Left lung (tissue), 4 donors: ENCODE measurements at regions not wholly inside any gene's neighbourhood (a gene's known extent, or its start where the extent isn't known, plus 50 kb on each side); places are given as distances from the start of the nearest gene placed in this dataset.

Source experiments
- ATAC-seq: fragments of 200-7000 bp; cut with Tn5 transposase; one replicate; pipeline ENCODE4 v1.9.1; 2020; ENCODE audit warnings: moderate library complexity
- DNase-seq, 4 donors: peaks; one replicate each; pipeline ENCODE4 v3.0.0-alpha.2; 2013 to 2020
- H3K27ac ChIP-seq, 2 donors: fragments of 200-600 bp; sonication (generic) in 1 of 2; one replicate each; pipeline versions ENCODE4 v1.5.0 to v1.8.0; 2020 to 2021
- H3K27me3 ChIP-seq, 2 donors: fragments of 200-600 bp; sonication (generic) in 1 of 2; one replicate each; pipeline versions ENCODE4 v1.5.0 to v1.8.0; 2020 to 2021
- H3K36me3 ChIP-seq, 2 donors: fragments of 200-600 bp; sonication (generic) in 1 of 2; one replicate each; pipeline versions ENCODE4 v1.5.0 to v1.8.0; 2020 to 2021
- H3K4me1 ChIP-seq, 2 donors: fragments of 200-600 bp; one replicate each; pipeline ENCODE4 v1.8.0; 2021
- H3K4me3 ChIP-seq, 2 donors: fragments of 200-600 bp; sonication (generic) in 1 of 2; one replicate each; pipeline versions ENCODE4 v1.5.0 to v1.8.0; 2020 to 2021; ENCODE audit warnings: mild to moderate bottlenecking in 1 of 2
- H3K9me3 ChIP-seq, 2 donors: fragments of 200-600 bp; sonication (generic) in 1 of 2; one replicate each; pipeline versions ENCODE4 v1.5.0 to v1.8.0; 2020 to 2021
- intact Hi-C, 2 donors: fragments of 100-400 bp; cut with DNase I; formaldehyde crosslinking; loops; one replicate each; pipeline versions ENCODE4 v1.11.2 to v1.14.2; 2022
- TF ChIP-seq, protein P1 (sequence below), 2 donors: fragments of 200-600 bp; sonication (generic) in 1 of 2; IDR thresholded peaks; one replicate each; pipeline versions ENCODE4 v1.5.0 to v1.8.0; 2021; ENCODE audit warnings: antibody characterized with exemption in 2 of 2
- donor health status: DM: no; HTN: yes; CAD: no.
- donor health status: DM: no; HTN: no; CAD: no.

DNA sequence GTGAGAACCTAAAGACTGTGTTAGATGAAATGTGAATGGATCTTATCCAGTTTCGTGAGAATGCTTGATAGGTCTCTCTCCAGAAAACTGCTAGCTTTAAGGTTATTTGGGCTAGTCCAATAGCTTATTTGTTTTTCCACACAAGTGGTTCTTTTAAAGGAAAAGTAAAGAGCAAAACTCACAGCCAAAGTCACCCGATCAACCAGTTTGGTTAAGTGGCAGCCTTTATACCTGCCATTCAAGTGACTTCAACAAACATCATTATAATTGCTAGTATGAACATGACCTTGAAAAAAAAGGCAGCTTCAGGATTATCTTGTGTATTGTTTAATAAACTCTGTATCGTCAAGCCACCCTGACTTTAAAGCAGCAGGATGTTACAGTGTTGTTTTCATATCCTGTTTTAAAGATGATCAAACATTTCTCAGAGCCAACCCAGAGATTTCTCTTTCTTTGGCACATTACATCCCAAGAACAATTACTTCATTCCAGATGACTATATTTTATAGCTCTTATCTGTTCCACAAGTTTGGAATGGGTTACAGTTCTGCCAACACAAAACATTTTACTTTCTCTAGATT is 253.4 kb downstream of the EPHA7 start:
- no peaks in the 10 kb centered on the region for H3K4me1 ChIP-seq
- H3K27me3 ChIP-seq = no peaks in the 10 kb centered on the region
- DNase-seq (peak in 3 of 4 donors; percentile 32 to 64 (median 35)), ATAC-seq (peak; percentile 93)
- no peaks in the 10 kb centered on the region for H3K9me3 ChIP-seq
- intact Hi-C loops = no loop called here
- H3K4me3 ChIP-seq = no peak overlapping the region
- H3K36me3 ChIP-seq = no peaks in the 10 kb centered on the region
- no peak overlapping the region for H3K27ac ChIP-seq
- TF ChIP-seq, protein P1, sequence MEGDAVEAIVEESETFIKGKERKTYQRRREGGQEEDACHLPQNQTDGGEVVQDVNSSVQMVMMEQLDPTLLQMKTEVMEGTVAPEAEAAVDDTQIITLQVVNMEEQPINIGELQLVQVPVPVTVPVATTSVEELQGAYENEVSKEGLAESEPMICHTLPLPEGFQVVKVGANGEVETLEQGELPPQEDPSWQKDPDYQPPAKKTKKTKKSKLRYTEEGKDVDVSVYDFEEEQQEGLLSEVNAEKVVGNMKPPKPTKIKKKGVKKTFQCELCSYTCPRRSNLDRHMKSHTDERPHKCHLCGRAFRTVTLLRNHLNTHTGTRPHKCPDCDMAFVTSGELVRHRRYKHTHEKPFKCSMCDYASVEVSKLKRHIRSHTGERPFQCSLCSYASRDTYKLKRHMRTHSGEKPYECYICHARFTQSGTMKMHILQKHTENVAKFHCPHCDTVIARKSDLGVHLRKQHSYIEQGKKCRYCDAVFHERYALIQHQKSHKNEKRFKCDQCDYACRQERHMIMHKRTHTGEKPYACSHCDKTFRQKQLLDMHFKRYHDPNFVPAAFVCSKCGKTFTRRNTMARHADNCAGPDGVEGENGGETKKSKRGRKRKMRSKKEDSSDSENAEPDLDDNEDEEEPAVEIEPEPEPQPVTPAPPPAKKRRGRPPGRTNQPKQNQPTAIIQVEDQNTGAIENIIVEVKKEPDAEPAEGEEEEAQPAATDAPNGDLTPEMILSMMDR (IDR thresholded peaks at IDR 0.05) = no peak

DNA sequence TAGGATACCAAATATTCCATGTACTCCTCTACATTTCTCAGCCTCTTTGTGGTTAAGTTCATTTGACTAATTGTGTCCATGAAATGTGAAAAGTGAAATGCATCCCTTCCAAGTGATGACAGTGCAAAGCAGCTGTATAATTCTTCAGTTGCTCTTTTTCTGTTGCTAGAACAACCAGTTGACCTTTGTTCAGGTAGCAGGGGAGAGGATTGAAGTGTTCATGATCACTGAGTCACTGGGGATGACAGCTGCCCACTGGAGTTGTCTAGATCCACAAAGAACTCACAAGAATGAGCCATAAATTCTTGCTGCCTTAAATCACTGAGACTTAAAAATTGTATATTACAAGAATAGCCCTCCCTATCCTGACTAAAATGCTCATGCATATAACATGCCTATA is 254.6 kb downstream of the EPHA7 start:
- no peak for ATAC-seq
- Histone ChIP-seq H3K4me3 (no peak overlapping the region), H3K36me3 (no peaks in the 10 kb centered on the region), H3K27ac (no peak overlapping the region), H3K9me3 (no peaks in the 10 kb centered on the region), H3K27me3 (no peaks in the 10 kb centered on the region), H3K4me1 (no peaks in the 10 kb centered on the region)
- TF ChIP-seq, protein P1 (IDR thresholded peaks at IDR 0.05) = no peak
- intact Hi-C loops = no loop called here
- no peak for DNase-seq

DNA sequence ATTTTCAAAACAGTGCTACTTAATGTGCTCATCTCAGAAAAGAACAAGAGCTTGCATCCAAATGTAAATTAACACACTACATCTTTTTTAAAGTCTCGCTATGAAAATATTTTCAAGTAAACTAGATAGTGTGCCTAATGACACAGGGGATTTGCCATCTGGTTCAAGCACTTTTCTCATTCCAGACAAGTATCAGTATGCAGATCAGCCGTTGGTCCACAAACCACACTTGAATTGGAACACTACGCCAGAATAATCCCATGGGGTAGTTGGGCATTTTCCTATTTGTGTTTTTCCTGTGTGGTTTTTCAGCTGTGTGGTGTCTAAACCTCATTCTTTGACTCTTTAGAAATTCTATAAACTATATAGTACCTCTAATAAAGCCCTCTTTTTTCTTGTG is 256.2 kb downstream of the EPHA7 start:
- ATAC-seq (no peak), DNase-seq (no peak)
- Histone ChIP-seq H3K27ac (no peak overlapping the region), H3K9me3 (peaks cover 0 to 4% of the 10 kb centered on the region in 2 donors), H3K4me1 (no peaks in the 10 kb centered on the region), H3K4me3 (no peak overlapping the region), H3K27me3 (no peaks in the 10 kb centered on the region), H3K36me3 (no peaks in the 10 kb centered on the region)
- intact Hi-C loops = no loop called here
- TF ChIP-seq, protein P1 (IDR thresholded peaks at IDR 0.05) = no peak

DNA sequence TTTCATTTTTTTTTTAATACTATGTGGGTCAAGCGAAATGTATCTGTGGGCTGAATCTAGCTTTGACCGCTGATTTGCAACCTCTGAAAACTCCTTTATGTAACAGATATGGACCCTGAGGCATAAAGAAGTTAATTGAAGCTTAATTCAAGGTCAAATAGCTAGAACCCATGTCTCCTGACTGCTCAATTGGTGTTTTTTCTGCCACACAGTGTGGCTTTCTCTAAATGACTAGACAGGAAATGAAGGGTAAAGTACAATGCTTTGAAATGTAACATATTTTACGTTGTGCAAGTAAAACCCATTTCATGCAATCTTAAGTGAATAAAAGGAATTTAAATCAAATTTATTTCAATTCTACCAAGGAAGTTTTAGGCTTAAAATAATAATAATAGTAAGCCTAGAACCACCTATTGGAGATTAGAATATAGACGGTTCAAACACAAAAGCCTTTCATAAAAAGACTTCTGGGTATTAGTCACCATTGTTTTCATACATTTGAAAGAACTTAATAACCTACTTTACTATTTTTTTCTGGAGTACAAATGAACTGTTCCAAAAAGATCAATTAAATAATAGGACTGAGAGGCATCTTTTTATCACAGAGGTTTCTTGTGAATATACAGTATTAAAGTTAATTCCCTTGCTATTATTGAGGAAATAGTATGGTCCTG is 279.8 kb downstream of the EPHA7 start:
- H3K27me3 ChIP-seq = no peaks in the 10 kb centered on the region
- no peak overlapping the region for H3K4me3 ChIP-seq
- intact Hi-C loops = no loop called here
- no peaks in the 10 kb centered on the region for H3K36me3 ChIP-seq
- no peaks in the 10 kb centered on the region for H3K4me1 ChIP-seq
- ATAC-seq (no peak), DNase-seq (no peak)
- H3K27ac ChIP-seq = no peak overlapping the region
- TF ChIP-seq, protein P1 (IDR thresholded peaks at IDR 0.05) = no peak
- no peaks in the 10 kb centered on the region for H3K9me3 ChIP-seq

DNA sequence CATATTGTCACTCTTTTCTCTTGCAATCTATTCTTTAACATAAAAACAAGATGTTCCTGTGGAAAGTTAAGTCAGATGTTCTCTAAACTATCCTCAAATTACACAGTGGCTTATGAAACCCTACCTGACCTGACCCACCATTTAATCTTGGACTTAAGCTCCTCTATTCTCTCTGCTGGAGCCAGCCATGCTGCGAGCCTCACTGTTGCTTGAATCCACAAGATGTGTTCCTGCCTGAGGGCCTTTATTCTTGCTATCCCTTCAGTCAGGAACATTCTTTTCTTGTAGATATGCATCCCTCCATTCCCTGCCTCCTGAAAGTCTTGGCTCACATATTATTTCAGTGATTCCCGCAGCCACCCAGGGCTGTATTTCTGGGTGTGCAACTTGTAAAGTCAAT is 283.2 kb downstream of the EPHA7 start:
- TF ChIP-seq, protein P1 (IDR thresholded peaks at IDR 0.05) = no peak
- H3K9me3 ChIP-seq = no peaks in the 10 kb centered on the region
- H3K4me1 ChIP-seq = no peaks in the 10 kb centered on the region
- DNase-seq (no peak), ATAC-seq (no peak)
- H3K27ac ChIP-seq = no peak overlapping the region
- no peaks in the 10 kb centered on the region for H3K36me3 ChIP-seq
- intact Hi-C loops = no loop called here
- H3K4me3 ChIP-seq = no peak overlapping the region
- no peaks in the 10 kb centered on the region for H3K27me3 ChIP-seq
